ENCODE measurements at regions not wholly inside any gene's neighbourhood (a gene's known extent, or its start where the extent isn't known, plus 50 kb on each side); places are given as distances from the start of the nearest gene placed in this dataset.

DNA sequence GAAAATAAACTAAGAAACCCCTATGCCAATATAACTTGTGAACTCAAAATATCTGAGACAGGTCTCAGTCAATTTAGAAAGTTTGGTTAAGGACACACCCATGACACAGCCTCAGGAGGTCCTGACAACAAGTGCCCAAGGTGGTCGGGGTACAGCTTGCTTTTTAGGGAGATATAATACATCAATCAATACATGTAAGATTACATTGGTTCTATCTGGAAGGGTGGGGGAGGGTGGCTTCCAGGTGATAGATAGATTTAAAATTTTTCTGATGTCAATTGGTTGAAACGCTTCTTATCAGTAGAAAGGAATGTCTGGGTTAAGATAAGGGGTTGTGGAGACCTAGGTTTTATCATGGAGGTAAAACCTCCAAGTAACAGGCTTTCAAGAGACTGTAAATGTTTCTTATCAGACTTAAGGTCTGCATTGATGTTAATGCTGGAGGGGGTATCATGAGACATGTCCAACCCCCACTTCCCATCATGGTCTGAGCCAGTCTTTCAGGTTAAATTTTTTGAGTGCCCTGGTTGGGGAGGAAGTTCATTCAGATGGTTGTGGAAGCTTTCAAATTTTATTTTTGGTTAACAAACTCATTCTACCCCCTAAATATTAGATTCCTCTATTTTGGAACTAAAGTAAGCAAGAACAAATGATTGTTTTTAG, 82.0 kb upstream of the RASSF8 start:
- no peaks in the 10 kb centered on the region for H3K9me3 ChIP-seq (ENCODE audit: control insufficient read depth, low read depth, low read length)
- Mint-ChIP-seq H3K9me3 (peaks cover 4 to 5% of the 10 kb centered on the region in 2 experiments; a peak in 4 of 5 replicates), H3K27me3 (ENCODE audit: low read depth) (no peaks in the 10 kb centered on the region), H3K4me1 (peaks cover 4 to 5% of the 10 kb centered on the region in 2 experiments), H3K36me3 (ENCODE audit: insufficient read depth in 1 of 3, low read depth in 3 of 3) (peaks cover 0 to 5% (median 0%) of the 10 kb centered on the region in 3 experiments; a peak in 2 of 7 replicates), H3K4me3 (no peak overlapping the region), H3K27ac (no peak overlapping the region)
- no peak overlapping the region for H3K4me2 ChIP-seq (ENCODE audit: insufficient read depth, insufficient read length, low read length)
- no peak overlapping the region for H4K91ac ChIP-seq (ENCODE audit: insufficient read length, low read depth, low read length)
- no peaks in the 10 kb centered on the region for H3K79me1 ChIP-seq (ENCODE audit: insufficient read depth, low read depth, low read length, poor library complexity, severe bottlenecking)
- H3K18ac ChIP-seq (ENCODE audit: insufficient read length, low read depth, low read length), result no peak overlapping the region
- no peak for DNase-seq
- no peak overlapping the region for H2BK12ac ChIP-seq (ENCODE audit: insufficient read length, low read depth, low read length)
- H3K79me2 ChIP-seq (ENCODE audit: insufficient read depth, low read length), result no peaks in the 10 kb centered on the region
- TF ChIP-seq, protein P1, sequence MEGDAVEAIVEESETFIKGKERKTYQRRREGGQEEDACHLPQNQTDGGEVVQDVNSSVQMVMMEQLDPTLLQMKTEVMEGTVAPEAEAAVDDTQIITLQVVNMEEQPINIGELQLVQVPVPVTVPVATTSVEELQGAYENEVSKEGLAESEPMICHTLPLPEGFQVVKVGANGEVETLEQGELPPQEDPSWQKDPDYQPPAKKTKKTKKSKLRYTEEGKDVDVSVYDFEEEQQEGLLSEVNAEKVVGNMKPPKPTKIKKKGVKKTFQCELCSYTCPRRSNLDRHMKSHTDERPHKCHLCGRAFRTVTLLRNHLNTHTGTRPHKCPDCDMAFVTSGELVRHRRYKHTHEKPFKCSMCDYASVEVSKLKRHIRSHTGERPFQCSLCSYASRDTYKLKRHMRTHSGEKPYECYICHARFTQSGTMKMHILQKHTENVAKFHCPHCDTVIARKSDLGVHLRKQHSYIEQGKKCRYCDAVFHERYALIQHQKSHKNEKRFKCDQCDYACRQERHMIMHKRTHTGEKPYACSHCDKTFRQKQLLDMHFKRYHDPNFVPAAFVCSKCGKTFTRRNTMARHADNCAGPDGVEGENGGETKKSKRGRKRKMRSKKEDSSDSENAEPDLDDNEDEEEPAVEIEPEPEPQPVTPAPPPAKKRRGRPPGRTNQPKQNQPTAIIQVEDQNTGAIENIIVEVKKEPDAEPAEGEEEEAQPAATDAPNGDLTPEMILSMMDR (conservative IDR thresholded peaks at IDR 0.05), result no peak
- no peak overlapping the region for H4K8ac ChIP-seq (replicated peaks; ENCODE audit: insufficient read length, low read depth, low read length)
- no peak overlapping the region for H3K9ac ChIP-seq (ENCODE audit: extremely low read depth, insufficient read length, low read length)
- no peaks in the 10 kb centered on the region for H3K23me2 ChIP-seq (ENCODE audit: insufficient read length, low read depth, low read length, poor library complexity, severe bottlenecking)
- no peak overlapping the region for H3K23ac ChIP-seq (ENCODE audit: insufficient read length, low read depth, low read length)
- H3K4ac ChIP-seq (ENCODE audit: low read depth, low read length), result no peak overlapping the region
- H4K20me1 ChIP-seq (ENCODE audit: control insufficient read depth, insufficient read depth, insufficient read length), result no peaks in the 10 kb centered on the region
- H2AFZ ChIP-seq (ENCODE audit: low read length), result no peak overlapping the region
- no peaks in the 10 kb centered on the region for H3K27me3 ChIP-seq (ENCODE audit: insufficient read depth, low read length)
- no peak overlapping the region for H3K56ac ChIP-seq (ENCODE audit: insufficient read length, low read depth, low read length)
- no peak overlapping the region for H2BK15ac ChIP-seq (ENCODE audit: low read depth, low read length)
- no peak overlapping the region for H3T11ph ChIP-seq (ENCODE audit: low read length)
- no CpG with 5 or more reads among the region's 2 CpGs for WGBS (ENCODE audit: extremely low coverage, insufficient read length, low lambda C conversion rate)
- no peak overlapping the region for H2BK5ac ChIP-seq (ENCODE audit: insufficient read length, low read length)
- H3K27ac ChIP-seq (ENCODE audit: insufficient read length, low read depth, low read length), result no peak overlapping the region
- no peaks in the 10 kb centered on the region for H3K4me1 ChIP-seq (ENCODE audit: insufficient read depth, low read length)
- no peak overlapping the region for H2BK120ac ChIP-seq (ENCODE audit: low read depth, low read length, poor library complexity, severe bottlenecking)
- no peak overlapping the region for H4K5ac ChIP-seq (ENCODE audit: insufficient read length, low read depth, low read length)
- no peak overlapping the region for H3K14ac ChIP-seq (ENCODE audit: insufficient read depth, low read length)
- H2BK20ac ChIP-seq (ENCODE audit: low read depth, low read length, poor library complexity, severe bottlenecking), result no peak overlapping the region
- H2AK5ac ChIP-seq (ENCODE audit: insufficient read length, low read length), result no peak overlapping the region
